GM19043 (cell line): ENCODE measurements at regions not wholly inside any gene's neighbourhood (a gene's known extent, or its start where the extent isn't known, plus 50 kb on each side); places are given as distances from the start of the nearest gene placed in this dataset.

Experiments
- ATAC-seq: cut with Tn5 transposase; IDR thresholded peaks from one replicate; pipeline ENCODE4 v1.9.1; 2021; ENCODE audit warnings: low read depth; ENCODE audit not compliant: unreplicated experiment

DNA sequence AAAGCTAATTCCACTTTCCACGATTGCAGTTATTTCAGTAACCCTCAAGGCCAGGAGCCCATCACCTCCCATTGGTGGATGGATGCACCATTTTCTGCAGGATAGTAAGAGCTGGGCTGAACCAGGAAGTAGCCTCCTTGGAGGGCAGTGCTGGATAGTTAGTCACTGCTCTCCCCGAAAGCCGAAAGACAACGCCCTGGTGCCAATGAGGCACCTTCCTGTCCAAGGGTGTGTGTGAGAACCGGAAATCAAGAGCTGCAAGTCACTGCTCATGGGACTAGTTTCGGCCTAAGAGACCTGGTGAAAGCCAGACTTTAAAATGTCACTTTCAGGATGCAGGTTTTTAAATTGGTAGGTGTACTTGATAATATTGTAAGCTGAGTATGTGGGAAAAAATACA, 203.8 kb upstream of the HS3ST1 start:
- ATAC-seq = no peak

GRCh38 chr4:11632025-11632424, 203.3 kb upstream of the HS3ST1 start:
- no peak for ATAC-seq

DNA sequence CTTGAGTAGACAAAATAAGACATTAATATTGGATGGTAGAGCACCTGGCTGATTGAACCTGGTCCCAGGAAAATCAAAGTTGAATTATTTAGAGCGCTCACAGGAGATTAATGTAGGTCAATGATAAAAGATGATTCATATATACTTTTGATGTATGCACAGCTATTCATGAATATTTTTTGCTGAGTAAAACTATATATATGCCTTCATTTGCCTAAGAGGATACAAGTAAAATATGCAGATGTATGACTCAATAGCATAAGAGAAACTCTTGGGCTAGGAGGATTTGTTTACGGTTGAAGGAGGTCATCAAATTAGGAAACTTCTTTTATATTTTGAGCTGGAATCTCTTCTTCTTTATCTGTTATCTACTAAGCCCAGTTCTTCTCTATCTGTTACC, 202.7 kb upstream of the HS3ST1 start:
- no peak for ATAC-seq

DNA sequence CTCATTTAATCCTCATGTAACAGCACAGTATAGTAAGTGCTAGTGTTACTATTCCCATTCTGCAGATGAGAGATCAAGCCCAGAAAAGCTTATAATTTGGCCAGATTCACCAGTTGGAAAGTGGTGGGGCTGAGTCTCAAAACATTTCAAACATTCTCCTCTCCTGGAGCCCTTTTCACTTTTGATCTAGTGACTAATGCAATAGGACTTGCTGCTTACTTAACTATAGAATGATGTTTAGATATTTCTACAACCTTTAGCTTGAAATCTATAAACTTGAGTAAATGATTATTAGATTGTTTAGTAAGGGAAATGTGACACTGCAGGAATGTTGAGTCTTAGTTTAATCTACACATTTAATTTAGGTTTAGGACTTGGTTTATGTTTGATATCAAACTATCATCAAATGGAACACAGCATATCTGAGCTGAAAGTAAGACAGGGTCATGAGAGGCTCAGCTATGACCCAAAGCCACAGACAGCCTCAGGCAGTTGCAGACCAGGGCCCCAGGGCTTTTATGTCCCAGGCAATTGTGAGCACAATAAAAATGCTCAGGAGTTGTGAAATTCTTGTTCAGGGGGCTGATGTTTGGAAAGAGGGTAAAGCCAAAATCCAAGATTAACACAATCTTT, 199.5 kb upstream of the HS3ST1 start:
- ATAC-seq = no peak

- ATAC-seq = no peak
These were observed 197.4 kb upstream of the HS3ST1 start for GRCh38 chr4:11626066-11626465.

DNA sequence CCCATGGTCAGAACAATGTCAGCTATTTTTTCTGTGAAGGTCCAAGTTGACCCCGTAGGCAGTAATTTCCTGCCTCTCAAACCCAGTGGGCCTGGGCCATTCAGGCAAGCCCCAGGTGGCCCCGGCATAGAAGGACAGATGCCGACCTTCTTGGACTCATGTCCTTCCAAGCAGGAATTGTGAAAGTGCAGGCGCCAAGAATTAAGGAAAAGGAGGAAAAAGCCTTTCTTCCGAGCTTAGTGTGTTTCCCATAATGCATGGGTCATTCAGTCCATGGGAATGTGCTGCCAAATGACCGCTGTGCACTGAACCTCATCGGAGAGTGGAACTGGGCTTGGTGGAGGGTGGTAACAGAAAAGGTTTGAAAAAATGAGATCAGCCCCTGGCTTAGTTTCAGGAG, 196.5 kb upstream of the HS3ST1 start:
- ATAC-seq = no peak

GRCh38 chr4:11624370-11624769, 195.7 kb upstream of the HS3ST1 start:
- no peak for ATAC-seq

- ATAC-seq = no peak
These were observed 195.0 kb upstream of the HS3ST1 start for GRCh38 chr4:11623726-11624037.

- no peak for ATAC-seq
These were observed 194.4 kb upstream of the HS3ST1 start for GRCh38 chr4:11622961-11623725.

- ATAC-seq = no peak
These were observed 192.2 kb upstream of the HS3ST1 start for GRCh38 chr4:11620861-11621260.

GRCh38 chr4:11618666-11619282, 190.1 kb upstream of the HS3ST1 start:
- ATAC-seq = no peak

- no peak for ATAC-seq
These were observed 188.2 kb upstream of the HS3ST1 start for GRCh38 chr4:11616856-11617255.

DNA sequence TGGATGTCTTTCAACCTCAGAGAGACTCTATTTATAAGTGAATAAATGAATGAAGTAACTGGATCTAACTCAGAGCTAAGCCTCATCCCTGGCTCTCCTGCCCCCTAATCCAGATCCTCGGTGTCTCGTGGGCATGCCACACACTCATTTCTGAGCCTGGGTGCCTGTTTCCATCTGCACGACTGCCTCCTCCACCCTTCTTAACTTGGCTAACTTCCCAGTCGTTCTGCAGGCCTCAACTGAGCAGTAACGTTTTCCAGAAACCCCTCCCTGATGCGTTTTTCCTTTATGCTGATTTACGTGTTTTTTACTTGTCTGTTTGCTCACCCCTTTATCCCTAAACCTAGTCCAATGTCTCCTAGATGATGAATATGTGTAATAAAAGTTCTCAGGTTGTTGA, 186.9 kb upstream of the HS3ST1 start:
- no peak for ATAC-seq

GRCh38 chr4:11614426-11614825, 185.7 kb upstream of the HS3ST1 start:
- no peak for ATAC-seq

DNA sequence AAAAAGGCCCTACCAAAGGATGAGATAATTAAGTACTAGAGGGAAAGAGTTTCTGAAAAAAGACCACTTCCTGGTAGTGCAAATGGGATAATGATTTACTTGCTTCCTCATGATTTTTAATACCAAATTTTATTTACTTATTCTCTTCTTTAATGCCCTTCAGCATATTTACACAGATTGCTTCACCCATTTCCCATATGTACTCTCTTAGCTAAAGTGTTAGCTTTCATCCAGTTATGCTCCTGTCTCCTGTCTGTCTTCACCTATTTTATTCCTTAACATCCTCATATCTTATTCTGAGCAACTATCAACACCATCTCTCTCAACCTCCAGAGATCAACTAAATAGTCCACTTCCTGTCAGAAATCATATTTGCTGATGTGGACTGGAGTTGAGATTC, 183.2 kb upstream of the HS3ST1 start:
- ATAC-seq = no peak

- ATAC-seq = no peak
These were observed 181.1 kb upstream of the HS3ST1 start for GRCh38 chr4:11609751-11610150.

DNA sequence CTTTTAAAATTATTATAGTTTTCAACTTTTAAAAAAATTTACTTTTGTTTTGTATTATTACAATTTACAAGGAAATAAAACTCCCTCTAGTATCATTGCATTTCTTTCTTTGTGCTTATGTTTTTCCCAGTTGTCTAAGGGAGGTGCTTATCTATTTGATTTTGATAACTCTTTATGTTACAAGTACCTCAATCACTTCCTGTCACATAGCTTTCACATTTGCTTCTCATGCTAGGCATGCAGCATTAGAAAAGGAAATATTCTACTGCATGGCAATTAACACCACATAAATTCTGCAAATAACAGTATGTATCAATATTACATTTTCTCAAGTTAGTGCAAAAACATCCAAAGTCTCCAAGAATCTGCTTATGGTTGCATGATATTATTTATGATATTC, 180.3 kb upstream of the HS3ST1 start:
- no peak for ATAC-seq

DNA sequence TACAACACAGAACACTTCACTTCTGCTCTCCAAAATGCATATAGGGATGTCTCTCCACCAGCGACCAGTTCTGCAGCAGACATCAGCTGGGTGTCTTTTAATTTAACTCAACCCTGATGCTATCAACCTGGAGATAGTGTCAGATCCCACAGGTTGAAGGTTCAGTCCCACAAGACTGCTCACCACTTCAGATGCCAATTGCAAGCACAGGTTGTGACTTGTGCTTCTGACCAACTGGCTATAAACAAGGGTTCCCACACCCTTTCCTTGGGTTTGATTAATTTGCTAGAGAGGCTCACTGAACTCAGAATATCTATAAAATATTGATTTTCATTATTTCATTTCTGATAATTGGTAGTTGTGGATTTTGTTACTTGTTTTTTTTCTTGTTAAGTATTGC, 177.4 kb upstream of the HS3ST1 start:
- no peak for ATAC-seq

DNA sequence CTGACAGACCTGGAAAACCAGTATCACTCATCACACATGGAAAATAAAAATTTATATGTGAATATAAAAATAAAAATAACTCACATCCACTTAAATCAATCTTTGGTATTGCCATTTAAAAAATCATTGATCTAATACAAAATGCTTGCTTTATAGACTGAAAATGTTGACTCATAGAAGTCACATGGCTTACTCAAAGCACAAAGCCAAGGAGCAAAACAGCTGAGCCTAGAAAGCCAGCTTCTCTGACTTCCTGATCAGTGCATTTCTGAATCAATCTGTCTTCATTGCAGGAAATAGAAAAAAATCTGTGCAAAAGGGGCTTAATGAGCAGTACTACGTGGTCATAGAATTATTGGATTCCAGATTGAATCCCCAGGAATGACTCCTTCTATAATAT, 176.9 kb upstream of the HS3ST1 start:
- ATAC-seq = no peak

- ATAC-seq = no peak
These were observed 176.1 kb upstream of the HS3ST1 start for GRCh38 chr4:11604821-11605220.

DNA sequence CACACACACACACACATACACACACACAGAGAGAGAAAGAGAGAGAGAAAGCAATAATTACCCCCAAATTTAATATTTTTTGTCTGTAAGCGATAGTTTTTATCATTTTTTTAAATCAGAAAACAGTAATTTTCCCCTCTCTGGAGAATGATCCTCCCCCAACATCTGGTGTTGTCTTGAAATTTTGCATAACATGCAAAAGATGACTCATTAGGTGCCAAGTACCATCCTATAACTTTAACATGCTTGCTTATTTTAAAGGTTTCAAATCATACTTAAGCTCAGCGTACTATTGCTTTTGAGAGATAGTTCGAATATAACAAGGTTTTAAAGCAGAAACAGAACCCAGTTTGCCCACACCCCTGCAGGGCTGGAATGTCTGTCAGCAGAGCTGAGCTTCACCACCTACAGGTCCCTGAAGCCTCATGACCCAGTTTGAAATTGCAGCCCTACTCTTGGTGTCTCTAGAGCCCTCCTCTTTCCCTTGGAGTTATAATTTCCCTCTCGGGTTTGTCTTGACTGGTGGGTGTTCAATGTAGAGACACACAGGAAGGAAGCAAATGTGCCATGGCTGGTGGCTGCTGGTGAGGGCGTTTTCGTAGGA, 175.0 kb upstream of the HS3ST1 start:
- no peak for ATAC-seq
